PC-9 (cell line): ENCODE measurements at regions not wholly inside any gene's neighbourhood (a gene's known extent, or its start where the extent isn't known, plus 50 kb on each side); places are given as distances from the start of the nearest gene placed in this dataset.

Experiments
- BruUV-seq: library from RNA; stranded (reverse); fragments of 400-500 nt; replicated peaks from 2 replicates; lab custom pipeline; 2021; lab: Mats Ljungman, UMichigan
- CTCF ChIA-PET: fragments of 300-600 bp; sonication (Branson Sonifier 250); formaldehyde crosslinking; loops from one replicate; lab custom pipeline; 2022; ENCODE audit warnings: antibody characterized with exemption; lab: Charles Lee
- POLR2A ChIA-PET: fragments of 300-600 bp; sonication (Branson Sonifier 250); formaldehyde crosslinking; loops from one replicate; lab custom pipeline; 2022; ENCODE audit warnings: antibody characterized with exemption; ENCODE audit not compliant: unreplicated experiment; lab: Charles Lee
- DNase-seq, 2 experiments: peaks; one replicate each; pipeline versions ENCODE4 v3.0.0 to v3.0.0-alpha.2; 2015 to 2022; ENCODE audit warnings: mixed read lengths in 1 of 2
- H2AFZ ChIP-seq: fragments of 200-600 bp; sonication (generic); 2 replicates; pipeline ENCODE4 v1.8.1; 2017; ENCODE audit warnings: antibody characterized with exemption
- H3F3A ChIP-seq: fragments of 200-600 bp; sonication (generic); 2 replicates; pipeline ENCODE4 v1.8.1; 2017; ENCODE audit warnings: antibody characterized with exemption, mild to moderate bottlenecking, low read depth; ENCODE audit not compliant: insufficient read depth
- H3K27ac ChIP-seq: fragments of 200-600 bp; sonication (generic); 2 replicates; pipeline ENCODE4 v1.6.1; 2016; ENCODE audit warnings: mixed run types
- H3K27me3 ChIP-seq: fragments of 200-600 bp; sonication (generic); 2 replicates; pipeline ENCODE4 v1.6.1; 2016; ENCODE audit warnings: low read depth, mixed run types; ENCODE audit not compliant: insufficient read depth
- H3K36me3 ChIP-seq: fragments of 200-600 bp; sonication (generic); 2 replicates; pipeline ENCODE4 v1.6.1; 2016; ENCODE audit warnings: low read depth, mixed run types
- H3K4me1 ChIP-seq: fragments of 200-600 bp; sonication (generic); replicated peaks from 2 replicates; pipeline ENCODE4 v1.6.1; 2016; ENCODE audit warnings: mixed run types; ENCODE audit not compliant: insufficient read depth
- H3K4me2 ChIP-seq: fragments of 200-600 bp; sonication (generic); 2 replicates; pipeline ENCODE4 v1.6.1; 2017; ENCODE audit warnings: mixed run types
- H3K4me3 ChIP-seq: fragments of 200-600 bp; sonication (generic); 2 replicates; pipeline ENCODE4 v1.6.1; 2016; ENCODE audit warnings: mixed run types
- H3K79me2 ChIP-seq: fragments of 200-600 bp; sonication (generic); 2 replicates; pipeline ENCODE4 v1.6.1; 2017; ENCODE audit warnings: low read depth, mixed run types
- H3K9me2 ChIP-seq: fragments of 200-600 bp; sonication (generic); 2 replicates; pipeline ENCODE4 v1.8.1; 2017; ENCODE audit warnings: mild to moderate bottlenecking; ENCODE audit not compliant: insufficient read depth
- H3K9me3 ChIP-seq: fragments of 200-600 bp; sonication (generic); 2 replicates; pipeline ENCODE4 v1.8.1; 2016; ENCODE audit warnings: low read depth; ENCODE audit not compliant: insufficient read depth
- H4K20me1 ChIP-seq: fragments of 200-600 bp; sonication (generic); 2 replicates; pipeline ENCODE4 v1.8.1; 2017; ENCODE audit not compliant: insufficient read depth
- CTCF ChIP-seq: fragments of 200-600 bp; sonication (generic); conservative IDR thresholded peaks from 2 replicates; pipeline ENCODE4 v1.6.1; 2017; ENCODE audit warnings: mixed run types, antibody characterized with exemption, mild to moderate bottlenecking, moderate library complexity
- EZH2 ChIP-seq: fragments of 200-600 bp; sonication (generic); IDR thresholded peaks from 2 replicates; pipeline ENCODE4 v1.8.0; 2017; ENCODE audit warnings: antibody characterized with exemption, low read depth
- intact Hi-C: fragments of 100-400 bp; cut with micrococcal nuclease; formaldehyde crosslinking; loops from one replicate; pipeline ENCODE4 v1.10.0; 2022; ENCODE audit not compliant: unreplicated experiment

- no peak overlapping the region for H3K4me3 ChIP-seq
- no peaks in the 10 kb centered on the region for H3F3A ChIP-seq
- BruUV-seq: no TSS peak
- no peak overlapping the region for H3K27ac ChIP-seq
- H3K9me3 ChIP-seq: no peaks in the 10 kb centered on the region
- H3K4me1 ChIP-seq: no peaks in the 10 kb centered on the region
- H3K27me3 ChIP-seq: no peaks in the 10 kb centered on the region
- intact Hi-C loops: no loop called here
- H2AFZ ChIP-seq: no peak overlapping the region
- H3K36me3 ChIP-seq: no peaks in the 10 kb centered on the region
- TF ChIP-seq CTCF (no peak), EZH2 (no peak)
- POLR2A ChIA-PET: no interaction called here
- no peaks in the 10 kb centered on the region for H3K9me2 ChIP-seq
- CTCF ChIA-PET: no interaction called here
- no peaks in the 10 kb centered on the region for H4K20me1 ChIP-seq
- no peak overlapping the region for H3K4me2 ChIP-seq
- no peaks in the 10 kb centered on the region for H3K79me2 ChIP-seq
- DNase-seq: no peak
These were observed 444.4 kb downstream of the LTN1 start for GRCh38 chr21:28548291-28548690.

DNA sequence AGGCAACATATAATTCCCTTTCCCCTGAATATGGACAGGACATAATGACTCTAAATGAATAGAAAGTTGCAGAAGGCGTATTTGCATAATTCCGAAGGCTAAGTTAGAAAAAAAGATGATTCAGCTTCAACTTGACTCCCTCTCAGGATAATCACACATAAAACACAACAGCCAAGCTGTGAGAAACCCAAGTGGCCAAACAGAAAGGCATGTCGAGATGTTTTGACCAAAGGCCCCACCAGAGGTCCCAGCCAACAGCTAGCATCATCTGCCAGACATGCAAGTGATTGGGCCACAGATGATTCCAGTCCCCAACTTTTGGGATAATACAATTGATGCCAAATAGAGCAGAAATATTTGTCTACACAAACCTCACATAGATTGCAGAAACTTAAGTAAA, 444.9 kb downstream of the LTN1 start:
- Histone ChIP-seq H3K9me3 (no peaks in the 10 kb centered on the region), H3K79me2 (no peaks in the 10 kb centered on the region), H3K36me3 (no peaks in the 10 kb centered on the region), H3K27me3 (no peaks in the 10 kb centered on the region), H3K27ac (no peak overlapping the region), H3K4me3 (no peak overlapping the region), H3K9me2 (no peaks in the 10 kb centered on the region), H3K4me1 (no peaks in the 10 kb centered on the region), H2AFZ (no peak overlapping the region), H4K20me1 (no peaks in the 10 kb centered on the region), H3F3A (no peaks in the 10 kb centered on the region), H3K4me2 (no peak overlapping the region)
- intact Hi-C loops: no loop called here
- ChIA-PET CTCF (no interaction called here), POLR2A (no interaction called here)
- BruUV-seq: no TSS peak
- DNase-seq: no peak
- TF ChIP-seq CTCF: no peak
- no peak for TF ChIP-seq EZH2

DNA sequence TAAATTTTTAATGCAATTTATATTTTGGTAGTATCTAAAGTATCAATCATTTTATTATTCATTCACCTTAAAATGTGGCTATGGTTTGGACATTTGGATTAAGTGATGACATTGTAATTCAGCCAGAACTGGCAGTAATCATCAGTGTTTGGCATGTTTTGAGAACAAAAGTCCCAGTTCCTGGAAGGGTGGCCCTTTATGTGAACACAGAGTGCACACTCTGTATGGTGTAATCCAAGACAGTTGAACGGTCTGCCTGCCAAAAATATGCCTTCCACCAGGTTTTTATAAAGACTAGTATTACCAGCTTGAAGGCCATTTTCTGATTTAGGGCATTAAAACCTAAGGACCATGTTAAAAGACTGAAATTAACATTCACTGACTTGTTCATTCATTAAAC, 448.7 kb downstream of the LTN1 start:
- Histone ChIP-seq H4K20me1 (no peaks in the 10 kb centered on the region), H3K4me3 (no peak overlapping the region), H2AFZ (no peak overlapping the region), H3K9me2 (no peaks in the 10 kb centered on the region), H3K4me1 (no peaks in the 10 kb centered on the region), H3K79me2 (no peaks in the 10 kb centered on the region), H3K9me3 (no peaks in the 10 kb centered on the region), H3F3A (no peaks in the 10 kb centered on the region), H3K4me2 (no peak overlapping the region), H3K27me3 (no peaks in the 10 kb centered on the region), H3K27ac (no peak overlapping the region), H3K36me3 (no peaks in the 10 kb centered on the region)
- no peak for DNase-seq
- TF ChIP-seq EZH2 (no peak), CTCF (no peak)
- ChIA-PET CTCF (no interaction called here), POLR2A (no interaction called here)
- intact Hi-C loops: no loop called here
- no TSS peak for BruUV-seq
